Neural progenitor cell (in vitro differentiated cells): ENCODE measurements at regions not wholly inside any gene's neighbourhood (a gene's known extent, or its start where the extent isn't known, plus 50 kb on each side); places are given as distances from the start of the nearest gene placed in this dataset.

ENCODE experiments used
- DNase-seq: peaks from one replicate; pipeline ENCODE4 v3.0.0-alpha.2; 2016; ENCODE audit warnings: low spot score
- H2AFZ ChIP-seq: fragments of 200-600 bp; sonication (generic); replicated peaks from 2 replicates; pipeline ENCODE4 v1.6.1; 2016; ENCODE audit warnings: antibody characterized with exemption
- H3F3A ChIP-seq: fragments of 200-600 bp; sonication (generic); 2 replicates; pipeline ENCODE4 v1.6.1; 2016; ENCODE audit warnings: antibody characterized with exemption, low read depth
- H3K27ac ChIP-seq: fragments of 200-600 bp; sonication (generic); 2 replicates; pipeline ENCODE4 v1.5.1; 2016; ENCODE audit warnings: mild to moderate bottlenecking
- H3K27me3 ChIP-seq: fragments of 200-600 bp; sonication (generic); 2 replicates; pipeline ENCODE4 v1.6.1; 2016; ENCODE audit warnings: mild to moderate bottlenecking, moderate library complexity
- H3K36me3 ChIP-seq: fragments of 200-600 bp; sonication (generic); 2 replicates; pipeline ENCODE4 v1.5.1; 2016
- H3K4me1 ChIP-seq: fragments of 200-600 bp; sonication (generic); 2 replicates; pipeline ENCODE4 v1.6.1; 2016; ENCODE audit warnings: mixed run types
- H3K4me2 ChIP-seq: fragments of 200-600 bp; sonication (generic); 2 replicates; pipeline ENCODE4 v1.6.1; 2016
- H3K4me3 ChIP-seq: fragments of 200-600 bp; sonication (generic); 2 replicates; pipeline ENCODE4 v1.5.1; 2016
- H3K79me2 ChIP-seq: fragments of 200-600 bp; sonication (generic); 2 replicates; pipeline ENCODE4 v1.6.1; 2016; ENCODE audit warnings: low read depth
- H3K9ac ChIP-seq: fragments of 200-600 bp; sonication (generic); 2 replicates; pipeline ENCODE4 v1.6.1; 2016
- H3K9me3 ChIP-seq: fragments of 200-600 bp; sonication (generic); 2 replicates; pipeline ENCODE4 v1.5.1; 2016; ENCODE audit warnings: low read depth
- H4K20me1 ChIP-seq: fragments of 200-600 bp; sonication (generic); 2 replicates; pipeline ENCODE4 v1.6.1; 2016; ENCODE audit warnings: low read depth
- H3K27ac Mint-ChIP-seq: 3 replicates; pipeline ENCODE4 v1.8.0; 2021; ENCODE audit warnings: mixed read lengths
- H3K27me3 Mint-ChIP-seq: 2 replicates; pipeline ENCODE4 v1.8.0; 2022; ENCODE audit warnings: low read depth, mild to moderate bottlenecking, inconsistent platforms, moderate library complexity, mixed read lengths; ENCODE audit not compliant: insufficient read depth
- H3K36me3 Mint-ChIP-seq: 3 replicates; pipeline ENCODE4 v1.8.0; 2021; ENCODE audit warnings: mixed read lengths
- H3K4me1 Mint-ChIP-seq: 3 replicates; pipeline ENCODE4 v1.8.0; 2021; ENCODE audit warnings: mixed read lengths
- H3K4me3 Mint-ChIP-seq: 3 replicates; pipeline ENCODE4 v1.8.0; 2021; ENCODE audit warnings: mild to moderate bottlenecking, moderate library complexity, mixed read lengths
- H3K9me3 Mint-ChIP-seq: 3 replicates; pipeline ENCODE4 v1.8.0; 2020; ENCODE audit warnings: mixed read lengths
- EZH2 ChIP-seq: fragments of 200-600 bp; sonication (generic); IDR thresholded peaks from 2 replicates; pipeline ENCODE4 v1.6.1; 2017; ENCODE audit warnings: antibody characterized with exemption, mild to moderate bottlenecking, moderate library complexity
- EZH2phosphoT487 ChIP-seq: fragments of 200-600 bp; sonication (generic); IDR thresholded peaks from 2 replicates; pipeline ENCODE4 v1.6.1; 2017; ENCODE audit warnings: antibody characterized with exemption
- TF ChIP-seq, protein P1 (sequence below): fragments of 200-600 bp; sonication (generic); IDR thresholded peaks from 2 replicates; pipeline ENCODE4 v1.5.1; 2017; ENCODE audit warnings: antibody characterized with exemption, mild to moderate bottlenecking

DNA sequence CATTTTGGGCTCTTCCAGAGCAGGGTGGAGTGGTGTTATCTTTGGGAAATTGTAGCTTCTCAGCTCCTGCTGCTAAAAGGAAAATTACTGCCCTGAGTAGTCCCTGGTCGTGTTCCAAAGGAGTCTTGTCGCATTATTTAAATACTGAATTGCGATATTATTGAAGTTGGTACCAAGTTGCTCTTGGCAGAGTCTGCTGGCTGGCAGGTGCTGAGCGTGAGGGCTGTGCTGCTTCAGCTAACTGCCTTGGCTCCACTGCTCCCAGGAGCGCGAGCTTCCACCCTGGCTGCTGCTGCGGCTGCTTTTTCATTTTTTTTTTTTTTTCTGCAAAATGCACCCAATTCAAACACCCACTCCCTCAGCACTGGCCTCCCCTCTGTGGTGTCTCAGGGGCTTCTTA is 289.8 kb downstream of the MAF start:
- peaks cover 37% of the 10 kb centered on the region for H3K4me1 ChIP-seq
- no peaks in the 10 kb centered on the region for H4K20me1 ChIP-seq
- Mint-ChIP-seq H3K27ac (no peak overlapping the region), H3K4me3 (no peak overlapping the region), H3K36me3 (peaks cover 3% of the 10 kb centered on the region), H3K9me3 (no peaks in the 10 kb centered on the region), H3K4me1 (peaks cover 27% of the 10 kb centered on the region), H3K27me3 (peaks cover 30% of the 10 kb centered on the region)
- no peak for DNase-seq
- no peaks in the 10 kb centered on the region for H3K79me2 ChIP-seq
- no peak overlapping the region for H3K4me3 ChIP-seq
- H3K9me3 ChIP-seq = no peaks in the 10 kb centered on the region
- no peaks in the 10 kb centered on the region for H3K27me3 ChIP-seq
- H3K9ac ChIP-seq = no peak overlapping the region
- no peak for TF ChIP-seq EZH2phosphoT487
- no peak for TF ChIP-seq EZH2
- TF ChIP-seq, protein P1, sequence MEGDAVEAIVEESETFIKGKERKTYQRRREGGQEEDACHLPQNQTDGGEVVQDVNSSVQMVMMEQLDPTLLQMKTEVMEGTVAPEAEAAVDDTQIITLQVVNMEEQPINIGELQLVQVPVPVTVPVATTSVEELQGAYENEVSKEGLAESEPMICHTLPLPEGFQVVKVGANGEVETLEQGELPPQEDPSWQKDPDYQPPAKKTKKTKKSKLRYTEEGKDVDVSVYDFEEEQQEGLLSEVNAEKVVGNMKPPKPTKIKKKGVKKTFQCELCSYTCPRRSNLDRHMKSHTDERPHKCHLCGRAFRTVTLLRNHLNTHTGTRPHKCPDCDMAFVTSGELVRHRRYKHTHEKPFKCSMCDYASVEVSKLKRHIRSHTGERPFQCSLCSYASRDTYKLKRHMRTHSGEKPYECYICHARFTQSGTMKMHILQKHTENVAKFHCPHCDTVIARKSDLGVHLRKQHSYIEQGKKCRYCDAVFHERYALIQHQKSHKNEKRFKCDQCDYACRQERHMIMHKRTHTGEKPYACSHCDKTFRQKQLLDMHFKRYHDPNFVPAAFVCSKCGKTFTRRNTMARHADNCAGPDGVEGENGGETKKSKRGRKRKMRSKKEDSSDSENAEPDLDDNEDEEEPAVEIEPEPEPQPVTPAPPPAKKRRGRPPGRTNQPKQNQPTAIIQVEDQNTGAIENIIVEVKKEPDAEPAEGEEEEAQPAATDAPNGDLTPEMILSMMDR = no peak
- H3F3A ChIP-seq = no peaks in the 10 kb centered on the region
- no peaks in the 10 kb centered on the region for H3K36me3 ChIP-seq
- H3K4me2 ChIP-seq = peak overlapping the region; percentile 44
- H2AFZ ChIP-seq = peak overlapping the region; percentile 83
- H3K27ac ChIP-seq = no peak overlapping the region

DNA sequence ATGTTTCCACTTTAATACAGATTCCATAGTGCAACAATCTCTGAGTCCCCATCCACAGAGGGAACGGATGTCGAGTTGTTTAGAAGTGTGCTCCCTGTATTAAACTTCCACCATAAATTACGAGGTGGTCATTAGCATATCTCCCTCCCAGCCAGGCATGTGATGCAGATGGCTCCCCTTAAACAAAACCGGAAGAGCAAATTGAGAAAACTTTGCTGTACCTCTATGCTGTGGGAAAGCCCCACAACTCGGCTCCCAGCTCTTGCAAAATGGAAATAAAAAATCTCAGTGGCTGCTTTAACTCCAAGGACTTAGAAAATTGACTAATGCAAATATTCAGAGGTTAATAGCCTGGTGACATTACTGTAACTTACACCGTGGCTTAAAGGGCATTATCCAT is 290.9 kb downstream of the MAF start:
- Histone ChIP-seq H3K27ac (no peak overlapping the region), H3K79me2 (no peaks in the 10 kb centered on the region), H2AFZ (no peak overlapping the region), H3K4me1 (peaks cover 44% of the 10 kb centered on the region), H3K9me3 (no peaks in the 10 kb centered on the region), H3K9ac (no peak overlapping the region), H3K4me2 (no peak overlapping the region), H3F3A (no peaks in the 10 kb centered on the region), H3K27me3 (no peaks in the 10 kb centered on the region), H4K20me1 (no peaks in the 10 kb centered on the region), H3K36me3 (no peaks in the 10 kb centered on the region), H3K4me3 (no peak overlapping the region)
- no peak for DNase-seq
- Mint-ChIP-seq H3K4me3 (no peak overlapping the region), H3K27me3 (peaks cover 35% of the 10 kb centered on the region), H3K9me3 (peaks cover 2% of the 10 kb centered on the region), H3K36me3 (peaks cover 3% of the 10 kb centered on the region), H3K27ac (no peak overlapping the region), H3K4me1 (peaks cover 31% of the 10 kb centered on the region)
- TF ChIP-seq EZH2 = no peak
- TF ChIP-seq, protein P1 = no peak
- no peak for TF ChIP-seq EZH2phosphoT487

GRCh38 chr16:79307214-79307613 is 293.3 kb downstream of the MAF start:
- Histone ChIP-seq H3K4me3 (no peak overlapping the region), H3K27ac (no peak overlapping the region), H3K4me2 (no peak overlapping the region), H3K9ac (no peak overlapping the region), H3K9me3 (no peaks in the 10 kb centered on the region), H3K4me1 (peaks cover 36% of the 10 kb centered on the region), H3K27me3 (no peaks in the 10 kb centered on the region), H3F3A (peaks cover under 1% of the 10 kb centered on the region), H3K36me3 (no peaks in the 10 kb centered on the region), H2AFZ (no peak overlapping the region), H4K20me1 (no peaks in the 10 kb centered on the region), H3K79me2 (no peaks in the 10 kb centered on the region)
- TF ChIP-seq EZH2phosphoT487 (no peak), EZH2 (no peak)
- TF ChIP-seq, protein P1 = no peak
- no peak overlapping the region for H3K27ac Mint-ChIP-seq
- peaks cover 42% of the 10 kb centered on the region for H3K4me1 Mint-ChIP-seq
- no peak overlapping the region for H3K4me3 Mint-ChIP-seq
- no peak for DNase-seq
- H3K36me3 Mint-ChIP-seq = peaks cover 3% of the 10 kb centered on the region
- H3K27me3 Mint-ChIP-seq = peaks cover 43% of the 10 kb centered on the region
- peaks cover 4% of the 10 kb centered on the region for H3K9me3 Mint-ChIP-seq
